HL-60 (cell line): ENCODE measurements at regions not wholly inside any gene's neighbourhood (a gene's known extent, or its start where the extent isn't known, plus 50 kb on each side); places are given as distances from the start of the nearest gene placed in this dataset.

Experiments
- CTCF ChIP-seq: IDR thresholded peaks from one replicate; pipeline ENCODE4 v1.5.1; 2011; ENCODE audit warnings: low read length, control low read depth, inconsistent platforms; ENCODE audit not compliant: insufficient read depth
- GABPA ChIP-seq: IDR thresholded peaks from 2 replicates; pipeline ENCODE4 v1.6.1; 2012; ENCODE audit warnings: low read depth
- POLR2AphosphoS5 ChIP-seq: IDR thresholded peaks from 2 replicates; pipeline ENCODE4 v1.6.1; 2012; ENCODE audit warnings: low read depth
- REST ChIP-seq: IDR thresholded peaks from 2 replicates; pipeline ENCODE4 v1.6.1; 2012; ENCODE audit warnings: low read depth; ENCODE audit not compliant: insufficient replicate concordance
- SPI1 ChIP-seq: IDR thresholded peaks from 2 replicates; pipeline ENCODE4 v1.6.1; 2012; ENCODE audit warnings: low read depth, mild to moderate bottlenecking, borderline replicate concordance

GRCh38 chr7:52980129-52980528, 55.3 kb upstream of the POM121L12 start:
- no peak for TF ChIP-seq CTCF
- TF ChIP-seq POLR2AphosphoS5, result no peak
- no peak for TF ChIP-seq REST
- TF ChIP-seq GABPA, result no peak
- no peak for TF ChIP-seq SPI1
